ENCODE measurements at regions not wholly inside any gene's neighbourhood (a gene's known extent, or its start where the extent isn't known, plus 50 kb on each side); places are given as distances from the start of the nearest gene placed in this dataset.

- no peak for TF ChIP-seq CTCF (IDR thresholded peaks at IDR 0.05)
- TF ChIP-seq POLR2A (IDR thresholded peaks at IDR 0.05) = no peak
Observed at GRCh38 chrX:42143866-42144592, 220.7 kb upstream of the CASK start.

Data from ovary (tissue), 3 donors.